Stomach (tissue), 8 donors: ENCODE measurements at regions not wholly inside any gene's neighbourhood (a gene's known extent, or its start where the extent isn't known, plus 50 kb on each side); places are given as distances from the start of the nearest gene placed in this dataset.

ENCODE experiments used
- DNase-seq, 2 donors: peaks; one replicate each; pipeline versions ENCODE4 v3.0.0 to v3.0.0-alpha.2; 2013 to 2019
- H3K27ac ChIP-seq, 5 donors: fragments of 200-600 bp in 4 of 5; sonication (generic) in 4 of 5; one replicate each; pipeline ENCODE4 v1.5.1; 2013 to 2019; ENCODE audit warnings: mild to moderate bottlenecking in 1 of 5, moderate library complexity in 1 of 5
- H3K27me3 ChIP-seq, 3 donors: fragments of 200-600 bp; sonication (generic); one replicate each; pipeline ENCODE4 v1.5.1; 2017 to 2019; ENCODE audit warnings: mixed run types in 1 of 3
- H3K36me3 ChIP-seq, 4 donors: fragments of 200-600 bp; sonication (generic); 1 replicate in 3 of 4; 2 replicates in 1 of 4; pipeline ENCODE4 v1.5.1; 2016 to 2019
- H3K4me1 ChIP-seq, 4 donors: fragments of 200-600 bp; sonication (generic); one replicate each; pipeline ENCODE4 v1.5.1; 2016 to 2019
- H3K4me3 ChIP-seq, 4 donors: fragments of 200-600 bp; sonication (generic) in 3 of 4; one replicate each; pipeline ENCODE4 v1.5.1; 2016 to 2019; ENCODE audit warnings: mild to moderate bottlenecking in 1 of 4
- H3K9me3 ChIP-seq, 4 donors: fragments of 200-600 bp; sonication (generic); one replicate each; pipeline ENCODE4 v1.5.1; 2016 to 2019
- CTCF ChIP-seq, 7 experiments: fragments of 450-650 bp in 4 of 7; fragments of 200-600 bp in 3 of 7; sonication (generic) in 3 of 7; IDR thresholded peaks; one replicate each; pipeline ENCODE4 v1.5.1; 2016 to 2019; ENCODE audit warnings: antibody characterized with exemption in 7 of 7, control low read depth in 2 of 7, mild to moderate bottlenecking in 1 of 7
- EP300 ChIP-seq: sonication (generic); formaldehyde crosslinking; IDR thresholded peaks from one replicate; pipeline ENCODE4 v1.6.1; 2017; ENCODE audit warnings: antibody characterized with exemption
- POLR2A ChIP-seq, 4 donors: fragments of 450-650 bp; IDR thresholded peaks; one replicate each; pipeline ENCODE4 v1.6.1; 2016; ENCODE audit warnings: antibody characterized with exemption in 4 of 4, control low read depth in 2 of 4, mild to moderate bottlenecking in 1 of 4, moderate library complexity in 1 of 4
- POLR2AphosphoS5 ChIP-seq, 3 donors: sonication (generic); formaldehyde crosslinking; IDR thresholded peaks; one replicate each; pipeline ENCODE4 v1.6.1; 2016; ENCODE audit warnings: antibody characterized with exemption in 3 of 3
- WGBS, 5 donors: extraction: QIAGEN DNeasy Blood & Tissue Kit in 3 of 5; methylation state at CpG; one replicate each; pipeline versions ENCODE4 v1.1.5 to v1.1.7; 2013 to 2018; 5-methylcytosine and 5-hydroxymethylcytosine counted together
- intact Hi-C: fragments of 100-400 bp; cut with DNase I; formaldehyde crosslinking; loops from one replicate; pipeline ENCODE4 v1.15.1; 2023; ENCODE audit warnings: low total_unique reads
- donor health status: healthy with polysubstance abuse.
- donor health status: Bipolar disorder and iron deficiency.
- donor health status: healthy.

DNA sequence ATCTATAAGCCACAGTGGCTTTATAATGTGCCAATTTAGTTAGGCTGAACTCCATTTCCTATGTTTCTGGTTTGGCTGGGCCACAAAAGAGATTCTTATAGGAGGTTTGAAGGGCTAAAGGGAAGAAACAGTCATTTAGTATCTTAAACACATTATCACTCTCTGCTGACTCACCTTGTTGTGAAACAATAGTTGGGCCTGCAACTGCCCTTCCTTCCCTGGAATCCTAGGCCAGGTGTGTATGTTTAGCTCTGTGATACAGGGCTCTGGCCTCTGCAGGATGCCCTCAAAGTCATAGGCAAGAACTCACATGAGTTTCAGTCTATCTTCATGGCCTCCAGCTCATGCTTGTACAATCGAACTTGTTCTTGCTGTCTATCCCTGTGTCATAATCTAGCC, 400.0 kb upstream of the CELF4 start:
- no peaks in the 10 kb centered on the region for H3K27me3 ChIP-seq
- intact Hi-C loops: no loop called here
- TF ChIP-seq EP300: no peak
- TF ChIP-seq POLR2AphosphoS5 (IDR thresholded peaks at IDR 0.05): no peak
- no peak for TF ChIP-seq CTCF (IDR thresholded peaks at IDR 0.05)
- peaks cover 0 to 6% (median 0%) of the 10 kb centered on the region in 4 donors for H3K9me3 ChIP-seq
- no peak for DNase-seq
- no peak overlapping the region for H3K27ac ChIP-seq
- no peak overlapping the region for H3K4me3 ChIP-seq
- H3K36me3 ChIP-seq: no peaks in the 10 kb centered on the region
- 56 to 67% (median 63%) methylated on average over 1 of the region's 1 CpG for WGBS, 5 donors
- H3K4me1 ChIP-seq: no peaks in the 10 kb centered on the region

GRCh38 chr18:37964885-37965571, 399.4 kb upstream of the CELF4 start:
- 45 to 58% (median 52%) methylated on average over 2 of the region's 2 CpGs for WGBS, 5 donors
- Histone ChIP-seq H3K4me1 (no peaks in the 10 kb centered on the region), H3K4me3 (no peak overlapping the region)

DNA sequence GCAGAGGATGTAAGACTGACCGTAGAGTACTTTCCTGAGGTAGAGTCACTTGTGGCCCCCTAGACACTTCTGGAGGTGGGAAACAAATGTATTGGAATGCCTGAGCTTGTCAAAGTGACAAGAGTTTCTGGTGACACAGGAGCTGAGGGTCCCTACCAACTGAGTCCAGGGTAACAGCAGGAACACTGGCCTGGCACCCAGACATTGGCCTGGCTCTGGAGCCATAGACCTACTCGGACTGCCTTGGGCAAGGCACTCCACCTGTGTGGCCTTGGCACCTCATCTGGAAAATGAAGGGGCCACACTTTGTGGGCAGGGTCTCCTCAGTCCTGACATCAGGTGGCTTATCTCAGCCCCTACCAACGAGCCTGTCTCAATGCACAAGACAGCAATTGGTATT, 398.2 kb upstream of the CELF4 start:
- Histone ChIP-seq H3K27ac (no peak overlapping the region), H3K9me3 (peaks cover 0 to 9% (median 0%) of the 10 kb centered on the region in 4 donors), H3K36me3 (no peaks in the 10 kb centered on the region), H3K4me3 (no peak overlapping the region), H3K4me1 (no peaks in the 10 kb centered on the region), H3K27me3 (no peaks in the 10 kb centered on the region)
- TF ChIP-seq POLR2AphosphoS5 (IDR thresholded peaks at IDR 0.05) (no peak), EP300 (no peak), POLR2A (IDR thresholded peaks at IDR 0.05) (no peak), CTCF (IDR thresholded peaks at IDR 0.05) (no peak)
- intact Hi-C loops: no loop called here
- 61 to 82% (median 72%) methylated on average over 3 of the region's 3 CpGs for WGBS, 5 donors
- no peak for DNase-seq

More at GRCh38 chr18:37964885-37965571, 399.4 kb upstream of the CELF4 start:
- Histone ChIP-seq H3K27ac (no peak overlapping the region), H3K27me3 (no peaks in the 10 kb centered on the region), H3K9me3 (peaks cover 0 to 9% (median 0%) of the 10 kb centered on the region in 4 donors), H3K36me3 (no peaks in the 10 kb centered on the region)
- no peak for DNase-seq
- intact Hi-C loops: no loop called here
- TF ChIP-seq CTCF (IDR thresholded peaks at IDR 0.05): no peak
- TF ChIP-seq POLR2AphosphoS5 (IDR thresholded peaks at IDR 0.05): no peak
- TF ChIP-seq POLR2A (IDR thresholded peaks at IDR 0.05): no peak
- TF ChIP-seq EP300: no peak

- no peak overlapping the region for H3K4me3 ChIP-seq
- intact Hi-C loops: no loop called here
- H3K4me1 ChIP-seq: no peaks in the 10 kb centered on the region
- no peak for TF ChIP-seq POLR2AphosphoS5 (IDR thresholded peaks at IDR 0.05)
- TF ChIP-seq POLR2A (IDR thresholded peaks at IDR 0.05): no peak
- no peak for TF ChIP-seq CTCF (IDR thresholded peaks at IDR 0.05)
- TF ChIP-seq EP300: no peak
- no peaks in the 10 kb centered on the region for H3K27me3 ChIP-seq
- H3K9me3 ChIP-seq: peaks cover 0 to 9% (median 0%) of the 10 kb centered on the region in 4 donors
- H3K36me3 ChIP-seq: no peaks in the 10 kb centered on the region
- DNase-seq: no peak
- H3K27ac ChIP-seq: no peak overlapping the region
- 57 to 65% (median 59%) methylated on average over 9 of the region's 9 CpGs for WGBS, 5 donors
Measured at GRCh38 chr18:37962316-37962966, 396.8 kb upstream of the CELF4 start.
